ENCODE measurements at regions not wholly inside any gene's neighbourhood (a gene's known extent, or its start where the extent isn't known, plus 50 kb on each side); places are given as distances from the start of the nearest gene placed in this dataset.

DNA sequence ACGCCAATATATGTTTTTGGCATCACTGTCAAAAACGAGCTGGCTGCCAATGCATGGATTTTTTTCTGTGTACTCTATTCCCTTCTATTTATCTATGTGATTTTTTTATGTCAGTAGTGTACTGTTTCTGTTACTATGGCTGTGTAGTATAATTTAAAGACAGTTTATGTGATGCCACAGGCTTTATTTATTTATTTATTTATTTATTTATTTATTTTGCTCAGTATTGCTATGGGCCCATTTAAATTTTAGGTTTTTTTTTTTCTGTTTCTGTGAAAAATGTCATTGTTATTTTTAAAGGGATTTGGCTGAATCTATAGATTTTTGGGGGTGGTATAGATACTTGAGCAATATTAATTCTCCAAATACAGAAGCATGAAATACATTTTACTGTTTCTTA lies 338.4 kb upstream of the POU3F4 start:
- Histone ChIP-seq H3K9ac (ENCODE audit: low read length) (no peak overlapping the region), H3K36me3 (ENCODE audit: insufficient read depth, low read length) (no peaks in the 10 kb centered on the region), H3K27me3 (ENCODE audit: insufficient read depth, low read depth, low read length) (no peaks in the 10 kb centered on the region), H3K79me2 (replicated peaks; ENCODE audit: insufficient read depth, low read length) (no peaks in the 10 kb centered on the region), H4K20me1 (ENCODE audit: insufficient read depth) (no peaks in the 10 kb centered on the region), H3K4me2 (ENCODE audit: low read length) (no peak overlapping the region), H3F3A (ENCODE audit: insufficient read depth, low read length, poor library complexity, severe bottlenecking) (no peaks in the 10 kb centered on the region), H3K4me3 (ENCODE audit: low read length) (no peak overlapping the region), H3K9me3 (ENCODE audit: low read length) (no peaks in the 10 kb centered on the region), H2AFZ (ENCODE audit: low read depth, low read length) (no peak overlapping the region), H3K9me2 (ENCODE audit: insufficient read depth, low read length) (no peaks in the 10 kb centered on the region), H3K27ac (ENCODE audit: low read length) (no peak overlapping the region)
- TF ChIP-seq CTCF (IDR thresholded peaks at IDR 0.05; ENCODE audit: poor library complexity, severe bottlenecking) (no peak), TAF1 (IDR thresholded peaks at IDR 0.05; ENCODE audit: low read depth) (no peak), MXI1 (conservative IDR thresholded peaks at IDR 0.05; ENCODE audit: poor library complexity, severe bottlenecking) (no peak)

GRCh38 chrX:83185010-83185409 lies 323.1 kb upstream of the POU3F4 start:
- Histone ChIP-seq H4K20me1 (ENCODE audit: insufficient read depth) (no peaks in the 10 kb centered on the region), H3K27ac (ENCODE audit: low read length) (no peak overlapping the region), H2AFZ (ENCODE audit: low read depth, low read length) (no peak overlapping the region), H3K4me3 (ENCODE audit: low read length) (no peak overlapping the region), H3K9me2 (ENCODE audit: insufficient read depth, low read length) (no peaks in the 10 kb centered on the region), H3K9ac (ENCODE audit: low read length) (no peak overlapping the region), H3K9me3 (ENCODE audit: low read length) (no peaks in the 10 kb centered on the region), H3K27me3 (ENCODE audit: insufficient read depth, low read depth, low read length) (no peaks in the 10 kb centered on the region), H3K4me2 (ENCODE audit: low read length) (no peak overlapping the region), H3K36me3 (ENCODE audit: insufficient read depth, low read length) (no peaks in the 10 kb centered on the region), H3F3A (ENCODE audit: insufficient read depth, low read length, poor library complexity, severe bottlenecking) (no peaks in the 10 kb centered on the region), H3K79me2 (replicated peaks; ENCODE audit: insufficient read depth, low read length) (no peaks in the 10 kb centered on the region)
- TF ChIP-seq RAD21 (conservative IDR thresholded peaks at IDR 0.05) (no peak), CTCF (IDR thresholded peaks at IDR 0.05; ENCODE audit: poor library complexity, severe bottlenecking) (no peak), MXI1 (conservative IDR thresholded peaks at IDR 0.05; ENCODE audit: poor library complexity, severe bottlenecking) (no peak), TAF1 (IDR thresholded peaks at IDR 0.05; ENCODE audit: low read depth) (no peak), POLR2AphosphoS5 (IDR thresholded peaks at IDR 0.05) (no peak), EP300 (conservative IDR thresholded peaks at IDR 0.05; ENCODE audit: poor library complexity, severe bottlenecking) (no peak), EZH2 (IDR thresholded peaks at IDR 0.05; ENCODE audit: borderline replicate concordance, insufficient read depth, low read length, poor library complexity, severe bottlenecking) (no peak), SMC3 (conservative IDR thresholded peaks at IDR 0.05; ENCODE audit: poor library complexity) (no peak)
- TF ChIP-seq, protein P1, sequence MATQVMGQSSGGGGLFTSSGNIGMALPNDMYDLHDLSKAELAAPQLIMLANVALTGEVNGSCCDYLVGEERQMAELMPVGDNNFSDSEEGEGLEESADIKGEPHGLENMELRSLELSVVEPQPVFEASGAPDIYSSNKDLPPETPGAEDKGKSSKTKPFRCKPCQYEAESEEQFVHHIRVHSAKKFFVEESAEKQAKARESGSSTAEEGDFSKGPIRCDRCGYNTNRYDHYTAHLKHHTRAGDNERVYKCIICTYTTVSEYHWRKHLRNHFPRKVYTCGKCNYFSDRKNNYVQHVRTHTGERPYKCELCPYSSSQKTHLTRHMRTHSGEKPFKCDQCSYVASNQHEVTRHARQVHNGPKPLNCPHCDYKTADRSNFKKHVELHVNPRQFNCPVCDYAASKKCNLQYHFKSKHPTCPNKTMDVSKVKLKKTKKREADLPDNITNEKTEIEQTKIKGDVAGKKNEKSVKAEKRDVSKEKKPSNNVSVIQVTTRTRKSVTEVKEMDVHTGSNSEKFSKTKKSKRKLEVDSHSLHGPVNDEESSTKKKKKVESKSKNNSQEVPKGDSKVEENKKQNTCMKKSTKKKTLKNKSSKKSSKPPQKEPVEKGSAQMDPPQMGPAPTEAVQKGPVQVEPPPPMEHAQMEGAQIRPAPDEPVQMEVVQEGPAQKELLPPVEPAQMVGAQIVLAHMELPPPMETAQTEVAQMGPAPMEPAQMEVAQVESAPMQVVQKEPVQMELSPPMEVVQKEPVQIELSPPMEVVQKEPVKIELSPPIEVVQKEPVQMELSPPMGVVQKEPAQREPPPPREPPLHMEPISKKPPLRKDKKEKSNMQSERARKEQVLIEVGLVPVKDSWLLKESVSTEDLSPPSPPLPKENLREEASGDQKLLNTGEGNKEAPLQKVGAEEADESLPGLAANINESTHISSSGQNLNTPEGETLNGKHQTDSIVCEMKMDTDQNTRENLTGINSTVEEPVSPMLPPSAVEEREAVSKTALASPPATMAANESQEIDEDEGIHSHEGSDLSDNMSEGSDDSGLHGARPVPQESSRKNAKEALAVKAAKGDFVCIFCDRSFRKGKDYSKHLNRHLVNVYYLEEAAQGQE (IDR thresholded peaks at IDR 0.05; ENCODE audit: borderline replicate concordance): no peak

All from neural cell (in vitro differentiated cells).